H9 (cell line): ENCODE measurements at regions not wholly inside any gene's neighbourhood (a gene's known extent, or its start where the extent isn't known, plus 50 kb on each side); places are given as distances from the start of the nearest gene placed in this dataset.

Experiments used
- DNase-seq: peaks from one replicate; pipeline ENCODE4 v3.0.0-alpha.2; 2017
- H2AFZ ChIP-seq: one replicate; pipeline ENCODE4 v1.6.1; 2013; ENCODE audit warnings: mild to moderate bottlenecking, low read length, control low read depth, moderate library complexity
- H2AK5ac ChIP-seq: 2 replicates; pipeline ENCODE4 v1.6.1; 2013; ENCODE audit warnings: low read length, control low read depth, mixed read lengths; ENCODE audit not compliant: insufficient read length
- H2BK120ac ChIP-seq: one replicate; pipeline ENCODE4 v1.6.1; 2013; ENCODE audit warnings: low read depth, mild to moderate bottlenecking, low read length, control low read depth, inconsistent platforms; ENCODE audit not compliant: poor library complexity, severe bottlenecking
- H2BK12ac ChIP-seq: 2 replicates; pipeline ENCODE4 v1.6.1; 2013; ENCODE audit warnings: low read length, control low read depth, mixed read lengths, low read depth; ENCODE audit not compliant: insufficient read length
- H2BK15ac ChIP-seq: 2 replicates; pipeline ENCODE4 v1.6.1; 2013; ENCODE audit warnings: low read depth, low read length, control low read depth
- H2BK20ac ChIP-seq: one replicate; pipeline ENCODE4 v1.6.1; 2013; ENCODE audit warnings: low read depth, mild to moderate bottlenecking, low read length, control low read depth, inconsistent platforms; ENCODE audit not compliant: poor library complexity, severe bottlenecking
- H2BK5ac ChIP-seq: 2 replicates; pipeline ENCODE4 v1.6.1; 2013; ENCODE audit warnings: low read length, control low read depth, mixed read lengths; ENCODE audit not compliant: insufficient read length
- H3K14ac ChIP-seq: 2 replicates; pipeline ENCODE4 v1.6.1; 2013; ENCODE audit warnings: low read length, control low read depth; ENCODE audit not compliant: insufficient read depth
- H3K18ac ChIP-seq: 2 replicates; pipeline ENCODE4 v1.6.1; 2013; ENCODE audit warnings: low read depth, mild to moderate bottlenecking, mixed read lengths, low read length, control low read depth; ENCODE audit not compliant: insufficient read length
- H3K23ac ChIP-seq: 2 replicates; pipeline ENCODE4 v1.6.1; 2013; ENCODE audit warnings: low read length, control low read depth, mixed read lengths, low read depth; ENCODE audit not compliant: insufficient read length
- H3K23me2 ChIP-seq: 2 replicates; pipeline ENCODE4 v1.6.1; 2013; ENCODE audit warnings: low read depth, mild to moderate bottlenecking, mixed read lengths, low read length, control low read depth; ENCODE audit not compliant: insufficient read length, poor library complexity, severe bottlenecking
- H3K27ac ChIP-seq: 2 replicates; pipeline ENCODE4 v1.5.1; 2013; ENCODE audit warnings: low read length, control low read depth, mixed read lengths, low read depth; ENCODE audit not compliant: insufficient read length
- H3K27me3 ChIP-seq: 2 replicates; pipeline ENCODE4 v1.6.1; 2013; ENCODE audit warnings: low read length, control low read depth, inconsistent platforms; ENCODE audit not compliant: insufficient read depth
- H3K4ac ChIP-seq: 2 replicates; pipeline ENCODE4 v1.6.1; 2013; ENCODE audit warnings: low read depth, mild to moderate bottlenecking, control low read depth, inconsistent platforms, low read length, moderate library complexity
- H3K4me1 ChIP-seq: 2 replicates; pipeline ENCODE4 v1.6.1; 2013; ENCODE audit warnings: low read length, control low read depth, inconsistent platforms; ENCODE audit not compliant: insufficient read depth
- H3K4me2 ChIP-seq: 2 replicates; pipeline ENCODE4 v1.6.1; 2013; ENCODE audit warnings: low read length, control low read depth, mixed read lengths; ENCODE audit not compliant: insufficient read length, insufficient read depth
- H3K56ac ChIP-seq: 2 replicates; pipeline ENCODE4 v1.6.1; 2013; ENCODE audit warnings: low read depth, mild to moderate bottlenecking, mixed read lengths, low read length, control low read depth; ENCODE audit not compliant: insufficient read length
- H3K79me1 ChIP-seq: 2 replicates; pipeline ENCODE4 v1.6.1; 2013; ENCODE audit warnings: low read depth, mild to moderate bottlenecking, moderate library complexity, low read length, control low read depth, inconsistent platforms; ENCODE audit not compliant: insufficient read depth, poor library complexity, severe bottlenecking
- H3K79me2 ChIP-seq: 2 replicates; pipeline ENCODE4 v1.6.1; 2013; ENCODE audit warnings: low read length, control low read depth, inconsistent platforms; ENCODE audit not compliant: insufficient read depth
- H3K9ac ChIP-seq: 2 replicates; pipeline ENCODE4 v1.6.1; 2013; ENCODE audit warnings: low read length, control low read depth, mixed read lengths; ENCODE audit not compliant: insufficient read length; ENCODE audit errors: extremely low read depth
- H3K9me3 ChIP-seq: one replicate; pipeline ENCODE4 v1.6.1; 2013; ENCODE audit warnings: low read depth, low read length, inconsistent platforms; ENCODE audit not compliant: control insufficient read depth
- H3T11ph ChIP-seq: one replicate; pipeline ENCODE4 v1.6.1; 2013; ENCODE audit warnings: mild to moderate bottlenecking, low read length, control low read depth, inconsistent platforms
- H4K20me1 ChIP-seq: one replicate; pipeline ENCODE4 v1.6.1; 2013; ENCODE audit not compliant: control insufficient read depth, insufficient read length, insufficient read depth
- H4K5ac ChIP-seq: 2 replicates; pipeline ENCODE4 v1.6.1; 2013; ENCODE audit warnings: low read depth, mild to moderate bottlenecking, mixed read lengths, low read length, control low read depth; ENCODE audit not compliant: insufficient read length
- H4K8ac ChIP-seq: replicated peaks from 2 replicates; pipeline ENCODE4 v1.6.1; 2013; ENCODE audit warnings: low read length, control low read depth, mixed read lengths, low read depth; ENCODE audit not compliant: insufficient read length
- H4K91ac ChIP-seq: 2 replicates; pipeline ENCODE4 v1.6.1; 2013; ENCODE audit warnings: low read depth, mild to moderate bottlenecking, moderate library complexity, mixed read lengths, low read length, control low read depth; ENCODE audit not compliant: insufficient read length
- H3K27ac Mint-ChIP-seq, 3 experiments: 2 replicates in 2 of 3; 3 replicates in 1 of 3; pipeline ENCODE4 v1.8.0; 2020 to 2021; ENCODE audit warnings: mixed read lengths in 3 of 3, mild to moderate bottlenecking in 1 of 3, moderate library complexity in 1 of 3
- H3K27me3 Mint-ChIP-seq: 2 replicates; pipeline ENCODE4 v1.8.0; 2021; ENCODE audit warnings: low read depth, mild to moderate bottlenecking, moderate library complexity, mixed read lengths
- H3K36me3 Mint-ChIP-seq, 3 experiments: 2 replicates in 2 of 3; 3 replicates in 1 of 3; pipeline ENCODE4 v1.8.0; 2020 to 2021; ENCODE audit warnings: low read depth in 3 of 3, mixed read lengths in 3 of 3; ENCODE audit not compliant: insufficient read depth in 1 of 3
- H3K4me1 Mint-ChIP-seq, 2 experiments: 2 replicates each; pipeline ENCODE4 v1.8.0; 2020; ENCODE audit warnings: mixed read lengths in 2 of 2
- H3K4me3 Mint-ChIP-seq, 2 experiments: 2 replicates in 1 of 2; 3 replicates in 1 of 2; pipeline ENCODE4 v1.8.0; 2020 to 2021; ENCODE audit warnings: mild to moderate bottlenecking in 2 of 2, mixed read lengths in 2 of 2, moderate library complexity in 1 of 2
- H3K9me3 Mint-ChIP-seq, 2 experiments: 2 replicates in 1 of 2; 3 replicates in 1 of 2; pipeline ENCODE4 v1.8.0; 2020; ENCODE audit warnings: mild to moderate bottlenecking in 2 of 2, mixed read lengths in 2 of 2, moderate library complexity in 1 of 2
- CTCF ChIP-seq: fragments of 200-600 bp; sonication (generic); conservative IDR thresholded peaks from 3 replicates; pipeline ENCODE4 v1.8.0; 2021; ENCODE audit warnings: antibody characterized with exemption, mild to moderate bottlenecking

GRCh38 chr4:138300616-138301015 is 58.5 kb upstream of the SLC7A11 start:
- Histone ChIP-seq H2AFZ (no peak overlapping the region), H3K4me2 (no peak overlapping the region), H3K4ac (no peak overlapping the region), H3K27ac (no peak overlapping the region), H4K20me1 (no peaks in the 10 kb centered on the region), H3K23me2 (no peaks in the 10 kb centered on the region), H2BK12ac (no peak overlapping the region), H4K8ac (no peak overlapping the region), H3K56ac (no peak overlapping the region), H3K9me3 (no peaks in the 10 kb centered on the region), H3T11ph (no peak overlapping the region), H3K27me3 (no peaks in the 10 kb centered on the region), H2BK15ac (no peak overlapping the region), H2BK20ac (no peak overlapping the region), H2AK5ac (no peak overlapping the region), H2BK5ac (no peak overlapping the region), H3K9ac (no peak overlapping the region), H2BK120ac (no peak overlapping the region), H3K79me2 (no peaks in the 10 kb centered on the region), H3K79me1 (no peaks in the 10 kb centered on the region), H4K5ac (no peak overlapping the region), H3K23ac (no peak overlapping the region), H3K18ac (no peak overlapping the region), H3K14ac (no peak overlapping the region), H4K91ac (no peak overlapping the region), H3K4me1 (no peaks in the 10 kb centered on the region)
- H3K9me3 Mint-ChIP-seq = no peaks in the 10 kb centered on the region
- no peak overlapping the region for H3K4me3 Mint-ChIP-seq
- H3K27me3 Mint-ChIP-seq = no peaks in the 10 kb centered on the region
- H3K4me1 Mint-ChIP-seq = no peaks in the 10 kb centered on the region
- no peak for TF ChIP-seq CTCF
- H3K27ac Mint-ChIP-seq = no peak overlapping the region
- DNase-seq = no peak
- 0 out of 7 replicates have a peak, but pooled peaks cover 0 to 2% (median 0%) of the 10 kb centered on the region in 3 experiments for H3K36me3 Mint-ChIP-seq
